H9 (cell line): ENCODE measurements at regions not wholly inside any gene's neighbourhood (a gene's known extent, or its start where the extent isn't known, plus 50 kb on each side); places are given as distances from the start of the nearest gene placed in this dataset.

Source experiments
- DNase-seq: peaks from one replicate; pipeline ENCODE4 v3.0.0-alpha.2; 2017
- H2AFZ ChIP-seq: one replicate; pipeline ENCODE4 v1.6.1; 2013; ENCODE audit warnings: mild to moderate bottlenecking, low read length, control low read depth, moderate library complexity
- H2AK5ac ChIP-seq: 2 replicates; pipeline ENCODE4 v1.6.1; 2013; ENCODE audit warnings: low read length, control low read depth, mixed read lengths; ENCODE audit not compliant: insufficient read length
- H2BK120ac ChIP-seq: one replicate; pipeline ENCODE4 v1.6.1; 2013; ENCODE audit warnings: low read depth, mild to moderate bottlenecking, low read length, control low read depth, inconsistent platforms; ENCODE audit not compliant: poor library complexity, severe bottlenecking
- H2BK12ac ChIP-seq: 2 replicates; pipeline ENCODE4 v1.6.1; 2013; ENCODE audit warnings: low read length, control low read depth, mixed read lengths, low read depth; ENCODE audit not compliant: insufficient read length
- H2BK15ac ChIP-seq: 2 replicates; pipeline ENCODE4 v1.6.1; 2013; ENCODE audit warnings: low read depth, low read length, control low read depth
- H2BK20ac ChIP-seq: one replicate; pipeline ENCODE4 v1.6.1; 2013; ENCODE audit warnings: low read depth, mild to moderate bottlenecking, low read length, control low read depth, inconsistent platforms; ENCODE audit not compliant: poor library complexity, severe bottlenecking
- H2BK5ac ChIP-seq: 2 replicates; pipeline ENCODE4 v1.6.1; 2013; ENCODE audit warnings: low read length, control low read depth, mixed read lengths; ENCODE audit not compliant: insufficient read length
- H3K14ac ChIP-seq: 2 replicates; pipeline ENCODE4 v1.6.1; 2013; ENCODE audit warnings: low read length, control low read depth; ENCODE audit not compliant: insufficient read depth
- H3K18ac ChIP-seq: 2 replicates; pipeline ENCODE4 v1.6.1; 2013; ENCODE audit warnings: low read depth, mild to moderate bottlenecking, mixed read lengths, low read length, control low read depth; ENCODE audit not compliant: insufficient read length
- H3K23ac ChIP-seq: 2 replicates; pipeline ENCODE4 v1.6.1; 2013; ENCODE audit warnings: low read length, control low read depth, mixed read lengths, low read depth; ENCODE audit not compliant: insufficient read length
- H3K23me2 ChIP-seq: 2 replicates; pipeline ENCODE4 v1.6.1; 2013; ENCODE audit warnings: low read depth, mild to moderate bottlenecking, mixed read lengths, low read length, control low read depth; ENCODE audit not compliant: insufficient read length, poor library complexity, severe bottlenecking
- H3K27ac ChIP-seq: 2 replicates; pipeline ENCODE4 v1.5.1; 2013; ENCODE audit warnings: low read length, control low read depth, mixed read lengths, low read depth; ENCODE audit not compliant: insufficient read length
- H3K27me3 ChIP-seq: 2 replicates; pipeline ENCODE4 v1.6.1; 2013; ENCODE audit warnings: low read length, control low read depth, inconsistent platforms; ENCODE audit not compliant: insufficient read depth
- H3K4ac ChIP-seq: 2 replicates; pipeline ENCODE4 v1.6.1; 2013; ENCODE audit warnings: low read depth, mild to moderate bottlenecking, control low read depth, inconsistent platforms, low read length, moderate library complexity
- H3K4me1 ChIP-seq: 2 replicates; pipeline ENCODE4 v1.6.1; 2013; ENCODE audit warnings: low read length, control low read depth, inconsistent platforms; ENCODE audit not compliant: insufficient read depth
- H3K4me2 ChIP-seq: 2 replicates; pipeline ENCODE4 v1.6.1; 2013; ENCODE audit warnings: low read length, control low read depth, mixed read lengths; ENCODE audit not compliant: insufficient read length, insufficient read depth
- H3K56ac ChIP-seq: 2 replicates; pipeline ENCODE4 v1.6.1; 2013; ENCODE audit warnings: low read depth, mild to moderate bottlenecking, mixed read lengths, low read length, control low read depth; ENCODE audit not compliant: insufficient read length
- H3K79me1 ChIP-seq: 2 replicates; pipeline ENCODE4 v1.6.1; 2013; ENCODE audit warnings: low read depth, mild to moderate bottlenecking, moderate library complexity, low read length, control low read depth, inconsistent platforms; ENCODE audit not compliant: insufficient read depth, poor library complexity, severe bottlenecking
- H3K79me2 ChIP-seq: 2 replicates; pipeline ENCODE4 v1.6.1; 2013; ENCODE audit warnings: low read length, control low read depth, inconsistent platforms; ENCODE audit not compliant: insufficient read depth
- H3K9ac ChIP-seq: 2 replicates; pipeline ENCODE4 v1.6.1; 2013; ENCODE audit warnings: low read length, control low read depth, mixed read lengths; ENCODE audit not compliant: insufficient read length; ENCODE audit errors: extremely low read depth
- H3K9me3 ChIP-seq: one replicate; pipeline ENCODE4 v1.6.1; 2013; ENCODE audit warnings: low read depth, low read length, inconsistent platforms; ENCODE audit not compliant: control insufficient read depth
- H3T11ph ChIP-seq: one replicate; pipeline ENCODE4 v1.6.1; 2013; ENCODE audit warnings: mild to moderate bottlenecking, low read length, control low read depth, inconsistent platforms
- H4K20me1 ChIP-seq: one replicate; pipeline ENCODE4 v1.6.1; 2013; ENCODE audit not compliant: control insufficient read depth, insufficient read length, insufficient read depth
- H4K5ac ChIP-seq: 2 replicates; pipeline ENCODE4 v1.6.1; 2013; ENCODE audit warnings: low read depth, mild to moderate bottlenecking, mixed read lengths, low read length, control low read depth; ENCODE audit not compliant: insufficient read length
- H4K8ac ChIP-seq: replicated peaks from 2 replicates; pipeline ENCODE4 v1.6.1; 2013; ENCODE audit warnings: low read length, control low read depth, mixed read lengths, low read depth; ENCODE audit not compliant: insufficient read length
- H4K91ac ChIP-seq: 2 replicates; pipeline ENCODE4 v1.6.1; 2013; ENCODE audit warnings: low read depth, mild to moderate bottlenecking, moderate library complexity, mixed read lengths, low read length, control low read depth; ENCODE audit not compliant: insufficient read length
- H3K27ac Mint-ChIP-seq, 3 experiments: 2 replicates in 2 of 3; 3 replicates in 1 of 3; pipeline ENCODE4 v1.8.0; 2020 to 2021; ENCODE audit warnings: mixed read lengths in 3 of 3, mild to moderate bottlenecking in 1 of 3, moderate library complexity in 1 of 3
- H3K27me3 Mint-ChIP-seq: 2 replicates; pipeline ENCODE4 v1.8.0; 2021; ENCODE audit warnings: low read depth, mild to moderate bottlenecking, moderate library complexity, mixed read lengths
- H3K36me3 Mint-ChIP-seq, 3 experiments: 2 replicates in 2 of 3; 3 replicates in 1 of 3; pipeline ENCODE4 v1.8.0; 2020 to 2021; ENCODE audit warnings: low read depth in 3 of 3, mixed read lengths in 3 of 3; ENCODE audit not compliant: insufficient read depth in 1 of 3
- H3K4me1 Mint-ChIP-seq, 2 experiments: 2 replicates each; pipeline ENCODE4 v1.8.0; 2020; ENCODE audit warnings: mixed read lengths in 2 of 2
- H3K4me3 Mint-ChIP-seq, 2 experiments: 2 replicates in 1 of 2; 3 replicates in 1 of 2; pipeline ENCODE4 v1.8.0; 2020 to 2021; ENCODE audit warnings: mild to moderate bottlenecking in 2 of 2, mixed read lengths in 2 of 2, moderate library complexity in 1 of 2
- H3K9me3 Mint-ChIP-seq, 2 experiments: 2 replicates in 1 of 2; 3 replicates in 1 of 2; pipeline ENCODE4 v1.8.0; 2020; ENCODE audit warnings: mild to moderate bottlenecking in 2 of 2, mixed read lengths in 2 of 2, moderate library complexity in 1 of 2
- WGBS: extraction: QIAGEN DNeasy Blood & Tissue Kit; methylation state at CpG from one replicate; pipeline ENCODE4 v1.1.7; 2013; ENCODE audit warnings: missing lambda C conversion rate, low lambda C conversion rate, mixed read lengths; ENCODE audit not compliant: insufficient read length; ENCODE audit errors: extremely low coverage; 5-methylcytosine and 5-hydroxymethylcytosine counted together
- TF ChIP-seq, protein P1 (sequence below): fragments of 200-600 bp; sonication (generic); conservative IDR thresholded peaks from 3 replicates; pipeline ENCODE4 v1.8.0; 2021; ENCODE audit warnings: antibody characterized with exemption, mild to moderate bottlenecking

DNA sequence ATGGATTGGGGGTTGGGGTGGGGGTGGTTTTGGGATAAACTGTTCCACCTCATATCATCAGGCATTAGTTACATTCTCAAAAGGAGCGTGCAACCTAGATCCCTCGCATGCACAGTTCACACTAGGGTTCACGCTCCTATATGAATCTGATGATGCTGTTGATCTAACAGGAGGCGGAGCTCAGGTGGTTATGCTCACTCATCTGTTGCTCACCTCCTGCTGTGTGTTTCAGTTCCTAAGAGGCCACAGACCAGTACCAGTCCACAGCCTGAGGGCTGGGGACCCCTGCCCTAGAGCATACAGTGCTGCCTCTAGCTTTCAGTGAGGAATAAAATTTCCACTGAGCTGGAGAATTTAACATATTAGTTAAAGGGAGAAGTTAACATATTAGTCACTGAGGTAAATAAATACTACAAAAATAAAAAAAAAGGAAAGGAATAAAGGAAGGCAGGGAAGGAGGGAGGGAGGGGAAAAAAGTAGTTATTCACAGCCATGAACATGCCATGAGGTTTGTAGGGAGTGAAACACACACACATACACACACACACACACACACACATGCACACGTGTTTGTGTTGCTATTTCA is 612.7 kb upstream of the TBX3 start:
- Histone ChIP-seq H3K14ac (no peak overlapping the region), H4K91ac (no peak overlapping the region), H3K56ac (no peak overlapping the region), H3K23ac (no peak overlapping the region), H2BK20ac (no peak overlapping the region), H3K9me3 (no peaks in the 10 kb centered on the region), H3K4me1 (peaks cover 4% of the 10 kb centered on the region; the same call in 1 of the 2 replicates), H4K5ac (no peak overlapping the region), H3K4me2 (no peak overlapping the region), H4K8ac (no peak overlapping the region), H4K20me1 (no peaks in the 10 kb centered on the region), H3K27ac (no peak overlapping the region), H2BK5ac (no peak overlapping the region), H2AK5ac (no peak overlapping the region), H3K4ac (no peak overlapping the region), H2BK120ac (no peak overlapping the region), H2BK15ac (no peak overlapping the region), H2AFZ (no peak overlapping the region), H3K9ac (no peak overlapping the region), H3K79me1 (no peaks in the 10 kb centered on the region), H3K79me2 (no peaks in the 10 kb centered on the region), H2BK12ac (no peak overlapping the region), H3K18ac (no peak overlapping the region), H3T11ph (no peak overlapping the region), H3K27me3 (no peaks in the 10 kb centered on the region), H3K23me2 (no peaks in the 10 kb centered on the region)
- no peak overlapping the region for H3K4me3 Mint-ChIP-seq
- H3K27me3 Mint-ChIP-seq, result peaks cover 5% of the 10 kb centered on the region; the same call in 1 of the 2 replicates
- H3K36me3 Mint-ChIP-seq, result no peaks in the 10 kb centered on the region
- no peak overlapping the region for H3K27ac Mint-ChIP-seq
- WGBS, result no CpG with 5 or more reads among the region's 5 CpGs
- TF ChIP-seq, protein P1, sequence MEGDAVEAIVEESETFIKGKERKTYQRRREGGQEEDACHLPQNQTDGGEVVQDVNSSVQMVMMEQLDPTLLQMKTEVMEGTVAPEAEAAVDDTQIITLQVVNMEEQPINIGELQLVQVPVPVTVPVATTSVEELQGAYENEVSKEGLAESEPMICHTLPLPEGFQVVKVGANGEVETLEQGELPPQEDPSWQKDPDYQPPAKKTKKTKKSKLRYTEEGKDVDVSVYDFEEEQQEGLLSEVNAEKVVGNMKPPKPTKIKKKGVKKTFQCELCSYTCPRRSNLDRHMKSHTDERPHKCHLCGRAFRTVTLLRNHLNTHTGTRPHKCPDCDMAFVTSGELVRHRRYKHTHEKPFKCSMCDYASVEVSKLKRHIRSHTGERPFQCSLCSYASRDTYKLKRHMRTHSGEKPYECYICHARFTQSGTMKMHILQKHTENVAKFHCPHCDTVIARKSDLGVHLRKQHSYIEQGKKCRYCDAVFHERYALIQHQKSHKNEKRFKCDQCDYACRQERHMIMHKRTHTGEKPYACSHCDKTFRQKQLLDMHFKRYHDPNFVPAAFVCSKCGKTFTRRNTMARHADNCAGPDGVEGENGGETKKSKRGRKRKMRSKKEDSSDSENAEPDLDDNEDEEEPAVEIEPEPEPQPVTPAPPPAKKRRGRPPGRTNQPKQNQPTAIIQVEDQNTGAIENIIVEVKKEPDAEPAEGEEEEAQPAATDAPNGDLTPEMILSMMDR, result no peak
- DNase-seq, result no peak
- no peaks in the 10 kb centered on the region; a peak in 3 of 5 replicates for H3K9me3 Mint-ChIP-seq
- H3K4me1 Mint-ChIP-seq, result peaks cover 12 to 15% of the 10 kb centered on the region in 2 experiments
